GM10266 (cell line): ENCODE measurements at regions not wholly inside any gene's neighbourhood (a gene's known extent, or its start where the extent isn't known, plus 50 kb on each side); places are given as distances from the start of the nearest gene placed in this dataset.
A peak's percentile ranks its signal among the peaks of the same experiment; 100 is the strongest.

ENCODE experiments used
- DNase-seq: peaks from one replicate; pipeline ENCODE4 v3.0.0; 2012; ENCODE audit errors: extremely low spot score
- CTCF ChIP-seq: IDR thresholded peaks from 2 replicates; pipeline ENCODE4 v1.5.1; 2012; ENCODE audit warnings: mild to moderate bottlenecking, low read depth; ENCODE audit not compliant: control insufficient read depth, insufficient read depth; ENCODE audit errors: missing control alignments

- no peak for TF ChIP-seq CTCF
- DNase-seq: no peak
Measured at GRCh38 chr4:180641495-180641894, 1601.7 kb upstream of the TENM3 start.

DNA sequence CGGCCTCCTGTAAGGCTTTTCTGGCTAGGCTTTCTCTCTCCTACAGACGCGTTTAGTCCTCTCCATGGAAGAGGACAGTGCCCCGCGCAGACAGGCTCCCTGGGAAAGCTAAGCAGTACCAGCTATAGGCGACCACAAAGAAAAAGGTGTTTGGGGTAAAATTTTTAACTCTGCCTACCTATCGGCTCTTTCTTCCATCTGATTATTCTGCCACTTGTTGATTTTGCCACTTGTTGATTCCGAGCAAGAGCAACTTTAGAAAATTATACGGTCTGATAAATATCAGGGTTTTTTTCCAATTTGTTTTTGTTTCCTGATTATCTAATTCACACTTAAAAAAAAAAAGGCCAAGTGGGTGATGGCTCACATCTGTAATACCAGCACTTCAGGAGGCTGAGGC lies 1600.5 kb upstream of the TENM3 start:
- no peak for TF ChIP-seq CTCF

GRCh38 chr4:180650273-180650672 lies 1592.9 kb upstream of the TENM3 start:
- no peak for TF ChIP-seq CTCF
- no peak for DNase-seq

More for the DNA sequence above, 1600.5 kb upstream of the TENM3 start:
- no peak for DNase-seq

DNA sequence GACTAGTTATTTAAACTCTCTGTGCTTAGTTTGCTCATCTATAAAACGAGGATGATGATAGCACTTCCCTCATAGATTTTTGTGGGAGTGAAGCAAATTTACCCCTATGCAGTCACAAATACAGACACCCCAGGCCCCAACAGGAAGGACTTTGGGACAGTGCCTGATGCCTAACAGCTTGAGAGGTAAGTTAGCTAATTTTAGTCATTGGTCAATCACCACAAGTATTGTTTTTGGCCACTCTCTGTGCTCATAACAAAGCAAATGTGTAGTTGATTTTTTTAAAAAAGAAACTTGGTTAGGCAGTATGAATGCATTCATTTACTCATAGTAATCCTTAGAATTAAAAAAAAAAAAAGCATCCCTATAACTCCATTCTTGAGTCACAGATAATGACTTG lies 1590.7 kb upstream of the TENM3 start:
- TF ChIP-seq CTCF: no peak

DNA sequence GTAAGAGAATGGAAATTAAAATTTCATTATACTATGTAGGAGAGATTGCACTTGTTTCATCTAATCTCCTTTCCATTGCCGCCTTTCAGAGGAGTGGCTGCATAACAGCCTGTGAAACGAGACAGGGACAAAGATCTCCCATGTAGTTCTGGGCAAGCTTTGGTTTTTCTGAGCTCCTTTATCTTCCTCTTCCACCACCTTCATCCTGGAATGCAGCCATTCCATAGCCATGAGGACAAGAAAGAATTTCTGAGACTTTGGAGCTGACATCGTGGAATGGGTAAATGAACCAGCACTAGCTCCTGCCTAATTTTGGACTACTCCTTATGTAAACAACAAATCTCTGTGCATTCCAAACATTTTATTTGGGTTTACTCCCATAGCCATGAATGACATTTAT lies 1587.3 kb upstream of the TENM3 start:
- DNase-seq: no peak
- no peak for TF ChIP-seq CTCF

More for the DNA sequence above, 1590.7 kb upstream of the TENM3 start:
- DNase-seq: no peak

DNA sequence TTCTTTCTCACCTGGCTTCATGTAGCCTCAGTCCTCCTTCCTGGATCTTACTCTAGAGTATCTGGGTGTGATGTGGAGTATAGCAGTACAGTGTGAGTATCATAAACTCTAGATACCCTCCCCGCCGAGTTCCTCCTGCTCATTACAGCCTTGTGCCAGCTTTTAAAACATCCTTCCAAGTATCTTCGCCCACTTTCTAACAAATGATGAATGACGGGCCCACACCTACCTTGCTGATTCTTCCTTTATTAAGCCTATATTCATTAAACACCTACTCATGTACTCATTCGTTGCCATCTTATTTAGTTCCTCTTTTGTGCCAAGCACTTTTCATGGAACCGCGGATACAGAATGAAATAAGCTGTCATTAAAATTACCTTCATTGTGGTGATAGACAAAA lies 1585.3 kb upstream of the TENM3 start:
- no peak for TF ChIP-seq CTCF

DNA sequence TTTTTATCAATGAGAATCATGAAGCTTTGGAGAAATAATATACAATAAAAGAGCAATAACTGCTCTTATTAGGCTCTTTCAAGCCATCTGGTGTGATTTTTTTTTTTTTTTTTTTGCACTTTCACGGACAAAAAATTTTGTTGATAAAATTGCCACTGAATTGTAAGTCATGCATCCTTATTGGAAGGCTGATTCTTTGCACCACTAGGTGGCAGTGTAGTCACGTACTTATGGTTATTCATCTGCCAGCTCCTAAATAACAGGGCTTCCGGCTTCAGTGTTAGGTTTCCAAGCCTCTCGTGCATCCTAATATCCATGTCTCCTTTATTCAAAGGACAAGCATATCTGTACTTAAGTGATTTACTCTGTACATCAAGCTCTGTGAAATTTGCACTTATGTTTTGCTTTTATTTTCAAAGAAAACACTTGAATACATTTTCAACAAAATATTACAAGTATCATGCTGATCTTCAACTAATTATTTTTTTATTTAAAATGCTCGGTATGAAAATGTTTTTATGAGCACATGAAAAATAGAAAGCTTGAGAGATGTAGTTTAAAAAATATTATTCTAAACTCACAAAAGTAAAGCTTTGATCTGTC lies 1578.3 kb upstream of the TENM3 start:
- DNase-seq: peak; percentile 37
- peak; percentile 75 for TF ChIP-seq CTCF

More for the DNA sequence above, 1585.3 kb upstream of the TENM3 start:
- DNase-seq: no peak
